ENCODE measurements at regions not wholly inside any gene's neighbourhood (a gene's known extent, or its start where the extent isn't known, plus 50 kb on each side); places are given as distances from the start of the nearest gene placed in this dataset.

DNA sequence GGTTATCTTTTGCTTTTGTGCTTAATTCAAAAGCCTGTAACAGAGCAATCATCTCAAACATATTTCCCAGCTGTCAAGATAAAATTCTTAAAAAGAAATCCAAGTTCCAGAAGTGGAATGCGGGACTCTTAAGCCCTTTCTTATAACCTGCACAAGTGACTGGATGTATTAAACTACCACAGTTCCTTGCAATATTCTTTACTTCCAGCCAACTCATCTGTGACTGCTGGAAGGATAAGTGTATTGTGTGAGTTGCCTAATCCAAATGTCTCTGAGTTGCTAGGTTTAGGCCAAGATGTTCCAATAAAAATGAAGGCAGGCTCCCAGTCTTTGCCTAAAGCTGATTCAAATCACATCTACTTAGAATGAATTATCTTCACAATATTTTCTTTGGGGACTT lies 159.2 kb upstream of the SLC24A2 start:
- TF ChIP-seq, protein P1, sequence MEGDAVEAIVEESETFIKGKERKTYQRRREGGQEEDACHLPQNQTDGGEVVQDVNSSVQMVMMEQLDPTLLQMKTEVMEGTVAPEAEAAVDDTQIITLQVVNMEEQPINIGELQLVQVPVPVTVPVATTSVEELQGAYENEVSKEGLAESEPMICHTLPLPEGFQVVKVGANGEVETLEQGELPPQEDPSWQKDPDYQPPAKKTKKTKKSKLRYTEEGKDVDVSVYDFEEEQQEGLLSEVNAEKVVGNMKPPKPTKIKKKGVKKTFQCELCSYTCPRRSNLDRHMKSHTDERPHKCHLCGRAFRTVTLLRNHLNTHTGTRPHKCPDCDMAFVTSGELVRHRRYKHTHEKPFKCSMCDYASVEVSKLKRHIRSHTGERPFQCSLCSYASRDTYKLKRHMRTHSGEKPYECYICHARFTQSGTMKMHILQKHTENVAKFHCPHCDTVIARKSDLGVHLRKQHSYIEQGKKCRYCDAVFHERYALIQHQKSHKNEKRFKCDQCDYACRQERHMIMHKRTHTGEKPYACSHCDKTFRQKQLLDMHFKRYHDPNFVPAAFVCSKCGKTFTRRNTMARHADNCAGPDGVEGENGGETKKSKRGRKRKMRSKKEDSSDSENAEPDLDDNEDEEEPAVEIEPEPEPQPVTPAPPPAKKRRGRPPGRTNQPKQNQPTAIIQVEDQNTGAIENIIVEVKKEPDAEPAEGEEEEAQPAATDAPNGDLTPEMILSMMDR (conservative IDR thresholded peaks at IDR 0.05) = no peak

DNA sequence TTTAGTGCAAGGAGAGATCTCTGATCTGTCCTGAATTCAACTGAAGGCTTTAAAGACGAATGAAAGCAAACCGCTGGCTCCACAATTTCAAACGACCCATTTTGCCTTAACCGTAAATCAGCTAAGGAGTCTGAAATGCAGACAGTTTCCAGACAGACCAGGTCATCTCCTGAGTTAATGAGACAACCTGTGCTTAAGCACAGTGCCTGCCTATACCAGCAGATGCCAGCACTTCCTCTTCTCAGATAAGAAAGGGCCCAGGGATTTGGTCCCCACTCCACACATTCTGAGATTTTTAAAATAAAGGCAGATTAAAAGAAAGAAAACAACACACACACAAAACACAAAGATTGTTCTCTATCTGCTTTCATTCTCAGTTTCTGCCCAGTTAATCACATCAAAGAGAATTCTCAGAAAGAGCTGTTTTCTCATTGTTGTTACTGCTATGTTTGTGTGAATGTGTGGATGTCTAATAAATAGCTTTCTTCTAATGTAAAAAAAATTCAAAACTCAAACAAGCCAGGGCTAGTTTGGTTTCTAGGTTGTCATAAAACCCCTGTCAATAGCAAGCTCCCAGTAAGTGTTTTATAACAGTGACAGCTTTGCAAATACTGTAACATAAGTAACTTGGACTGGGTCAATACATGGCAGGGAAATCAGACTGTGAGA lies 157.7 kb upstream of the SLC24A2 start:
- H3K36me3 Mint-ChIP-seq (ENCODE audit: low read depth) = peaks cover 2% of the 10 kb centered on the region
- no peaks in the 10 kb centered on the region for H3K27me3 Mint-ChIP-seq (ENCODE audit: low read depth)
- no peak overlapping the region for H3K27ac Mint-ChIP-seq (ENCODE audit: unreplicated experiment)
- peaks cover 32% of the 10 kb centered on the region for H3K4me1 Mint-ChIP-seq
- TF ChIP-seq, protein P1 (conservative IDR thresholded peaks at IDR 0.05) = peak; percentile 54
- no peak for DNase-seq (ENCODE audit: low read depth, low spot score)
- peaks cover 3% of the 10 kb centered on the region for H3K9me3 Mint-ChIP-seq
- peak overlapping the region; percentile 25 for H3K4me3 Mint-ChIP-seq

More for the DNA sequence above, 159.2 kb upstream of the SLC24A2 start:
- Mint-ChIP-seq H3K9me3 (peaks cover 3% of the 10 kb centered on the region), H3K27ac (ENCODE audit: unreplicated experiment) (peak overlapping the region; percentile 20), H3K27me3 (ENCODE audit: low read depth) (no peaks in the 10 kb centered on the region), H3K36me3 (ENCODE audit: low read depth) (peaks cover 2% of the 10 kb centered on the region), H3K4me1 (peaks cover 21% of the 10 kb centered on the region), H3K4me3 (no peak overlapping the region)
- no peak for DNase-seq (ENCODE audit: low read depth, low spot score)

DNA sequence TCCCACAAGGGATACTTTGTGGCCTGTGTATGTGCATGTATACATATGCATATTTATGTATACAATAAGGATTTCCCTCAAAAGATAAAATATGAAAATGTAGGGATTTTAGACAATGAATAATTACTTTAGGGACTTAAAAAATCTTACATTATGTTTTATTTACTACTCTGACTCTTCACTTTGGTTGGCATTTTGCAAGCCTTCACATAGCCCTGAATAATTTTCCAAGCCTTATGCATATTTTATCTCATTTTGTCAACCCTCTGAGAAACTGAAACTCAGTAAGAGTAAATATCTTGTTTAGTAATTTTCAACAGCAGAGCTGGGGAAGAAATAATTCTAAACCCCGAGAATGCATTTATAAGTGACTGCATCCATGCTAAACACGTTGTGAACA lies 153.0 kb upstream of the SLC24A2 start:
- Mint-ChIP-seq H3K27ac (ENCODE audit: unreplicated experiment) (no peak overlapping the region), H3K27me3 (ENCODE audit: low read depth) (no peaks in the 10 kb centered on the region), H3K4me1 (peaks cover 49% of the 10 kb centered on the region), H3K9me3 (no peaks in the 10 kb centered on the region), H3K36me3 (ENCODE audit: low read depth) (no peaks in the 10 kb centered on the region), H3K4me3 (no peak overlapping the region)
- no peak for DNase-seq (ENCODE audit: low read depth, low spot score)
- TF ChIP-seq, protein P1 (conservative IDR thresholded peaks at IDR 0.05) = no peak

DNA sequence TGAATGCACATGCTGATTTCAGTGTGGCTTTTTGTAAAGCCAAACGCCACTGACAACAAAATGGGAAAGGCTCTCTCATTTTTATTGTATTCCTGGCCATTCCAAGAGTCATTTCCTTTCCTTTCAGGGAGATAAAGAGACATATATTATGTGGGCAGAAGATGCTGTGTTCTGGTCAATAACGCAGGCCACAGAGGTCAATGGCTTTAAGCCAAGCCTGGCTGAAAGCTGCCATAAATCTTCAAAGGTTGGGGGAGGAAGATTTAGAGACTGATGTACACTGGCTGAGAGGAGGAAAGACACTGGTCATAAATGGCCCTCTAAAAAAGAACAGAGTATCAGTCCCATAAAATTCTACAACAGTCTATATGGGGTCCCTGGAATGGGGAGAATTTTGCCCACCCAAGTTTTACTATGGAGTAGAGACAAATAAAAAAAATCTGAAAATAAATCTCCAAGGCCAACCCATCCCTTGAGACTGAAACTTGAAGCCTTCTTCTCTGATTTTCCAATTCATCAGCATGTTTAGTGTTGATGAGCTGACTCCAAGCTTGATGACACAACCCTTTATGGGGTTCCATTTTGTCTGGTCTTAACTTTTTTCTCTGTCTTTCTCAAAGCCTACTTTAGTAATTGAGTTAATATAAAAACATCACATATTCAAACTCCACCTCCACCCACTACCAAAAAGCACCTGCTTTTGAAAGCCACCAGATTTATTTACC lies 152.1 kb upstream of the SLC24A2 start:
- TF ChIP-seq, protein P1 (conservative IDR thresholded peaks at IDR 0.05) = no peak
- Mint-ChIP-seq H3K27ac (ENCODE audit: unreplicated experiment) (no peak overlapping the region), H3K4me1 (peaks cover 41% of the 10 kb centered on the region), H3K36me3 (ENCODE audit: low read depth) (no peaks in the 10 kb centered on the region), H3K9me3 (no peaks in the 10 kb centered on the region), H3K27me3 (ENCODE audit: low read depth) (no peaks in the 10 kb centered on the region), H3K4me3 (peak overlapping the region; percentile 7)
- no peak for DNase-seq (ENCODE audit: low read depth, low spot score)

DNA sequence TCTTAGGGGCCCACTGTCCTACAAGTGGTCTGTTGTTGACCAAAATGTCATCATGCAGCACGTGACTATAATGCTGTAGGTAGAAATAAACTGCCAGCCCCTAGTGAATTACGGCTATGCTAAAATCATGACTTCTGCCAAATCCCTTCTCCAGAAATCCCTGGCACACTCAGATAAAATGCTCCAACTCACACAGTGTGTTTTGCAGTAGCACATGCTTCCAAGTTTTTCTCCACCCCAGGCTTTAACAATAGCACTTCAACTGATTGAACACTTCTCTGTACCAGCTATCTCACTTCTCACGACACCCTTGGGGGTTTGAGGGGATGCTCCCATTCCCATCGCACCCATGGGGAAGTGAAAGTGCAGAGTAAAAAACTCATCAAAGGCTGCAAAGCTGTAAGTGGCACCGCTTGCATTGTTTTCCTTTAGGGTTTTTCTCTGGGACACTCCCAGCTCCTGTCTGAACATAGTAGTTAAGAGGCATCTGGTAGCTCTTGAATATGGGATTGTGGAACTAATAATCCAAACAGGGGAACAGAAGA lies 151.0 kb upstream of the SLC24A2 start:
- Mint-ChIP-seq H3K4me1 (peaks cover 36% of the 10 kb centered on the region), H3K4me3 (no peak overlapping the region), H3K27me3 (ENCODE audit: low read depth) (no peaks in the 10 kb centered on the region), H3K36me3 (ENCODE audit: low read depth) (no peaks in the 10 kb centered on the region), H3K27ac (ENCODE audit: unreplicated experiment) (no peak overlapping the region), H3K9me3 (no peaks in the 10 kb centered on the region)
- TF ChIP-seq, protein P1 (conservative IDR thresholded peaks at IDR 0.05) = no peak
- no peak for DNase-seq (ENCODE audit: low read depth, low spot score)
